NCI-H2107 treated with DMSO at 0.1 percent for 48 hours (cell line): ENCODE measurements at regions not wholly inside any gene's neighbourhood (a gene's known extent, or its start where the extent isn't known, plus 50 kb on each side); places are given as distances from the start of the nearest gene placed in this dataset.
"Not testable (repeated sequence)": the region's sequence is repeated elsewhere in the genome, so short reads cannot be mapped to it uniquely, and the experiment has no call there.

Experiments used
- DNase-seq: peaks from one replicate; lab custom pipeline; 2025; ENCODE audit not compliant: unreplicated experiment; lab: John Stamatoyannopoulos, UW

GRCh38 chr17:5896215-5896614, 174.0 kb upstream of the WSCD1 start:
- DNase-seq = no peak

GRCh38 chr17:5897275-5897911, 172.8 kb upstream of the WSCD1 start:
- no peak for DNase-seq

GRCh38 chr17:5897981-5898380, 172.2 kb upstream of the WSCD1 start:
- not testable (repeated sequence) for DNase-seq

GRCh38 chr17:5898406-5898805, 171.8 kb upstream of the WSCD1 start:
- DNase-seq = no peak

- no peak for DNase-seq
Observed at GRCh38 chr17:5899496-5900195, 170.5 kb upstream of the WSCD1 start.

GRCh38 chr17:5901731-5902130, 168.4 kb upstream of the WSCD1 start:
- no peak for DNase-seq

- DNase-seq = no peak
Observed at GRCh38 chr17:5902181-5903140, 167.7 kb upstream of the WSCD1 start.

GRCh38 chr17:5911919-5912318, 158.3 kb upstream of the WSCD1 start:
- no peak for DNase-seq

GRCh38 chr17:5913032-5913531, 157.1 kb upstream of the WSCD1 start:
- no peak for DNase-seq

- no peak for DNase-seq
Observed at GRCh38 chr17:5913641-5914040, 156.5 kb upstream of the WSCD1 start.

- no peak for DNase-seq
Observed at GRCh38 chr17:5915337-5915736, 154.8 kb upstream of the WSCD1 start.

GRCh38 chr17:5919089-5919488, 151.1 kb upstream of the WSCD1 start:
- no peak for DNase-seq

- no peak for DNase-seq
Observed at GRCh38 chr17:5921512-5922282, 148.5 kb upstream of the WSCD1 start.

GRCh38 chr17:5922476-5922875, 147.7 kb upstream of the WSCD1 start:
- peak; percentile 13 for DNase-seq

- DNase-seq = no peak
Observed at GRCh38 chr17:5929721-5930120, 140.5 kb upstream of the WSCD1 start.

- DNase-seq = not testable (repeated sequence)
Observed at GRCh38 chr17:5930555-5930954, 139.6 kb upstream of the WSCD1 start.

GRCh38 chr17:5931616-5932015, 138.6 kb upstream of the WSCD1 start:
- DNase-seq = no peak

GRCh38 chr17:5933430-5933829, 136.7 kb upstream of the WSCD1 start:
- no peak for DNase-seq

GRCh38 chr17:5941258-5941657, 128.9 kb upstream of the WSCD1 start:
- no peak for DNase-seq

GRCh38 chr17:5942687-5943086, 127.5 kb upstream of the WSCD1 start:
- no peak for DNase-seq

- no peak for DNase-seq
Observed at GRCh38 chr17:5943232-5943631, 126.9 kb upstream of the WSCD1 start.
